Testis (tissue), 2 donors: ENCODE measurements at regions not wholly inside any gene's neighbourhood (a gene's known extent, or its start where the extent isn't known, plus 50 kb on each side); places are given as distances from the start of the nearest gene placed in this dataset.

Experiments
- POLR2A ChIP-seq: fragments of 450-650 bp; IDR thresholded peaks from one replicate; pipeline ENCODE4 v1.6.1; 2017; ENCODE audit warnings: antibody characterized with exemption, mild to moderate bottlenecking, moderate library complexity
- TF ChIP-seq, protein P1 (sequence below), 3 experiments: fragments of 450-650 bp in 2 of 3; fragments of 200-600 bp in 1 of 3; sonication (generic) in 1 of 3; IDR thresholded peaks; one replicate each; pipeline ENCODE4 v1.5.1; 2016 to 2019; ENCODE audit warnings: antibody characterized with exemption in 3 of 3, mild to moderate bottlenecking in 2 of 3, moderate library complexity in 1 of 3

DNA sequence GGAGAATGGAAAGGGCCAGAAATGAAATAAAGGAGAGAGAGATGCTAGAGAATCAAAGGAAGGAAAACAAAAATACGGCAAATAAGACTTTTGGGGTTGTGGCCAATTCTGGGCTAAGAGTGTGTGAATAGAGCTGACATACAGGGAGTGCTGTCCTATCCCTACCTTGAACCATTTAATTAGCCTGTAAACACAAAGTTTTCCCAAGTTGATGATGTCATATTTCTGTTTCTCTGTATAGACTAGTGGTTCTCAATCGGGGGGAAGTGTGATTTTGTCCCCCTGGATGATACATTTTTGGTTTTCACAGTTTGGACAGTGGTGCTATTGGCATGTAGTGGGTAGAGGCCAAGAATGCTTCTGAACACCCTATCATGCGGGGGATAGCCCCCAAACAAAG, 148.8 kb downstream of the ACTR3 start:
- TF ChIP-seq, protein P1, sequence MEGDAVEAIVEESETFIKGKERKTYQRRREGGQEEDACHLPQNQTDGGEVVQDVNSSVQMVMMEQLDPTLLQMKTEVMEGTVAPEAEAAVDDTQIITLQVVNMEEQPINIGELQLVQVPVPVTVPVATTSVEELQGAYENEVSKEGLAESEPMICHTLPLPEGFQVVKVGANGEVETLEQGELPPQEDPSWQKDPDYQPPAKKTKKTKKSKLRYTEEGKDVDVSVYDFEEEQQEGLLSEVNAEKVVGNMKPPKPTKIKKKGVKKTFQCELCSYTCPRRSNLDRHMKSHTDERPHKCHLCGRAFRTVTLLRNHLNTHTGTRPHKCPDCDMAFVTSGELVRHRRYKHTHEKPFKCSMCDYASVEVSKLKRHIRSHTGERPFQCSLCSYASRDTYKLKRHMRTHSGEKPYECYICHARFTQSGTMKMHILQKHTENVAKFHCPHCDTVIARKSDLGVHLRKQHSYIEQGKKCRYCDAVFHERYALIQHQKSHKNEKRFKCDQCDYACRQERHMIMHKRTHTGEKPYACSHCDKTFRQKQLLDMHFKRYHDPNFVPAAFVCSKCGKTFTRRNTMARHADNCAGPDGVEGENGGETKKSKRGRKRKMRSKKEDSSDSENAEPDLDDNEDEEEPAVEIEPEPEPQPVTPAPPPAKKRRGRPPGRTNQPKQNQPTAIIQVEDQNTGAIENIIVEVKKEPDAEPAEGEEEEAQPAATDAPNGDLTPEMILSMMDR (IDR thresholded peaks at IDR 0.05), result no peak
- TF ChIP-seq POLR2A, result no peak
